ENCODE measurements at regions not wholly inside any gene's neighbourhood (a gene's known extent, or its start where the extent isn't known, plus 50 kb on each side); places are given as distances from the start of the nearest gene placed in this dataset.

DNA sequence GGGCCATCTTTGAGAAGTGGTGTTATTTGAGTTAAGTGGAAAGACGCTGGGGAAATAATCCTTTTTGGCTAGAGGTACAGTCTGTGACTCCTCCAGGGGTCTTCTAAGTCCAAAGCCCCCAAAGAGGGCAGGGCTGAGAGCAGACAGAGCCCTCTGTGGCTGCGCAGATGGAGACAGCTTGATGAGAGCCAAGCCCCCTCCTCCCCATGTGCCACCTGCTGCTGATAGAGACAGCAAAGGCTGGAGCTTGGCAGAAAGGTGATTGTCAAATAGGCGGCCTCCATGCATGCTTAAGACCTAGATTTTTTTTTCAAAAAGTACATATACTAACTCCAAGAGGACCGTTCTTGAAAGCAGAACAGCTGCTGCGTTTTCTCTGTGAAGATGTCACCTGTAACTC, 72.4 kb downstream of the CRYGS start:
- TF ChIP-seq, protein P1, sequence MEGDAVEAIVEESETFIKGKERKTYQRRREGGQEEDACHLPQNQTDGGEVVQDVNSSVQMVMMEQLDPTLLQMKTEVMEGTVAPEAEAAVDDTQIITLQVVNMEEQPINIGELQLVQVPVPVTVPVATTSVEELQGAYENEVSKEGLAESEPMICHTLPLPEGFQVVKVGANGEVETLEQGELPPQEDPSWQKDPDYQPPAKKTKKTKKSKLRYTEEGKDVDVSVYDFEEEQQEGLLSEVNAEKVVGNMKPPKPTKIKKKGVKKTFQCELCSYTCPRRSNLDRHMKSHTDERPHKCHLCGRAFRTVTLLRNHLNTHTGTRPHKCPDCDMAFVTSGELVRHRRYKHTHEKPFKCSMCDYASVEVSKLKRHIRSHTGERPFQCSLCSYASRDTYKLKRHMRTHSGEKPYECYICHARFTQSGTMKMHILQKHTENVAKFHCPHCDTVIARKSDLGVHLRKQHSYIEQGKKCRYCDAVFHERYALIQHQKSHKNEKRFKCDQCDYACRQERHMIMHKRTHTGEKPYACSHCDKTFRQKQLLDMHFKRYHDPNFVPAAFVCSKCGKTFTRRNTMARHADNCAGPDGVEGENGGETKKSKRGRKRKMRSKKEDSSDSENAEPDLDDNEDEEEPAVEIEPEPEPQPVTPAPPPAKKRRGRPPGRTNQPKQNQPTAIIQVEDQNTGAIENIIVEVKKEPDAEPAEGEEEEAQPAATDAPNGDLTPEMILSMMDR (IDR thresholded peaks at IDR 0.05): no peak
- Histone ChIP-seq H3K4me1 (ENCODE audit: control insufficient read depth in 1 of 2, low read depth in 2 of 2) (peaks cover 0 to 10% of the 10 kb centered on the region in 2 donors), H3K27me3 (replicated peaks; ENCODE audit: insufficient read depth) (no peaks in the 10 kb centered on the region), H3K36me3 (no peaks in the 10 kb centered on the region), H3K27ac (no peak overlapping the region), H3K9me3 (no peaks in the 10 kb centered on the region), H3K4me3 (no peak overlapping the region)
- ATAC-seq (ENCODE audit: insufficient number of reproducible peaks, low FRiP score, low read depth) (no peak), DNase-seq (ENCODE audit: low spot score) (no peak)

DNA sequence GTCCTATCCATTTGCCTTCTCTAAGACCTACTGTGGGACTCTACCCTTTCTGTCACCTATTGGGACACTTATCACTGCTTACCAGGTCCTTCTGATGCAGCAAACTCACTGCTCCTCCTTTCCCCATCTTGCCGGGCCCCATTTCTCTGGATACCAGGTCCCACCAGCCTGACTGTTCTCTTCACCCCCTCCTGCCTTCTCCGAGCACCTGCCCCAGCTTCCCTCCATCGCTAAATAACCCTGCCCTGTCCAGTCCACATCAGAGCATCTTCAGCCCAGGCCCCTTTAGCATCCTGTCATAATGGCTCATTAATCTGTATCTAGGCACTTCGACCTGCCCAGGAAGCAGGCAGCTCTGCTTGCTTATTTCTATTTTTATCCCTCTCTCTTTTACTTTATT, 74.7 kb downstream of the CRYGS start:
- H3K27me3 ChIP-seq (replicated peaks; ENCODE audit: insufficient read depth): no peaks in the 10 kb centered on the region
- ATAC-seq (ENCODE audit: insufficient number of reproducible peaks, low FRiP score, low read depth): no peak
- H3K4me3 ChIP-seq: no peak overlapping the region
- no peaks in the 10 kb centered on the region for H3K4me1 ChIP-seq (ENCODE audit: control insufficient read depth in 1 of 2, low read depth in 2 of 2)
- H3K9me3 ChIP-seq: no peaks in the 10 kb centered on the region
- TF ChIP-seq, protein P1 (IDR thresholded peaks at IDR 0.05): no peak
- no peak for DNase-seq (ENCODE audit: low spot score)
- no peaks in the 10 kb centered on the region for H3K36me3 ChIP-seq
- H3K27ac ChIP-seq: no peak overlapping the region

DNA sequence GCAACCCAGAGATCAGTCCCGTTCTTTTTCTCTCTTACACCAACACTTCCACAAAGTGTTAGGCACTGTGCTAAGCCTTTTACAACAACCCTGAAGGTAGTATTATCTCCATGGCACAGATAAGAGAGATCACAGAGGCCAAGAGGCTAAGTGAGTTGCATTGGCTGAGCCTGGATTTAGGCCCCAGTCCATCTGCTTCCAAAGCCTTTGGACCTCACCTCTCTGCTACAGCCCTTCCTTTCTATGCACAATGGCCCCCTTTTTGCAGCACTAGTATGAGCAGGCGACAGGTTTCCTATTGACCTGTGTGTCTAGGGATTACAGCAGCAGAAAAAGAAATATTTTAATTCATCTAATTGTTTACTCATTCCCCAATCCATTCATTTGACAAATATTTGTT, 76.2 kb downstream of the CRYGS start:
- H3K27ac ChIP-seq: no peak overlapping the region
- TF ChIP-seq, protein P1 (IDR thresholded peaks at IDR 0.05): no peak
- H3K27me3 ChIP-seq (replicated peaks; ENCODE audit: insufficient read depth): no peaks in the 10 kb centered on the region
- H3K36me3 ChIP-seq: no peaks in the 10 kb centered on the region
- ATAC-seq (ENCODE audit: insufficient number of reproducible peaks, low FRiP score, low read depth) (no peak), DNase-seq (ENCODE audit: low spot score) (no peak)
- H3K9me3 ChIP-seq: no peaks in the 10 kb centered on the region
- H3K4me1 ChIP-seq (ENCODE audit: control insufficient read depth in 1 of 2, low read depth in 2 of 2): no peaks in the 10 kb centered on the region
- no peak overlapping the region for H3K4me3 ChIP-seq

DNA sequence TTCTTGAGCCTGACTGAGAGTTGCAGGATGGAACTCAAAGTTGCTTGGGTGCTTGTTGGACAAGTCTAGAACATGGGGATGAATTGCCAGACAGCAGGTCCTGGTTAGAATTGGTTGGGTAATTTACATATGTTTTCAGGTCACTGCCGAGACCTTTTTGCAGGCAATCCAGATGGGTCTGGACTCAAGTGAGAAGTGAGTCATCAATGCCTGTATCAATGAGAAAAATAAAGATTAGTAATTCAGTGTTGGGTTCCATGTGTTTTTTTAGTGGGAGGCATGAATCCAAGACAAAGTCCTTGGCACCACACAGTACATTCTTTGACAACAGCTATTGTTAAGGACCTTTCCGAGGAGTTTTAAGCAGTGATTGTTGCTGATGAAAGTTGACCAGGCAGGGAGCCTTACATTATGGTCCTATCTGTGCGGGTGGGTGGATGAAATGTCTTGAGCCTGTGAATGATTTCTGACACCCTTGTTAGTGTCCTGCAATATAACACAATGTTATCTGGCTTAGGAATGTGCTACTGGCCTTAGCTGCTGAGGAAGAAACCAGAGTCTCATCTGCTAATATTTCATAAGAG, 77.7 kb downstream of the CRYGS start:
- Histone ChIP-seq H3K4me1 (ENCODE audit: control insufficient read depth in 1 of 2, low read depth in 2 of 2) (no peaks in the 10 kb centered on the region), H3K27ac (no peak overlapping the region), H3K9me3 (no peaks in the 10 kb centered on the region), H3K27me3 (replicated peaks; ENCODE audit: insufficient read depth) (no peaks in the 10 kb centered on the region), H3K4me3 (no peak overlapping the region), H3K36me3 (no peaks in the 10 kb centered on the region)
- ATAC-seq (ENCODE audit: insufficient number of reproducible peaks, low FRiP score, low read depth) (no peak), DNase-seq (ENCODE audit: low spot score) (no peak)
- TF ChIP-seq, protein P1 (IDR thresholded peaks at IDR 0.05): no peak

DNA sequence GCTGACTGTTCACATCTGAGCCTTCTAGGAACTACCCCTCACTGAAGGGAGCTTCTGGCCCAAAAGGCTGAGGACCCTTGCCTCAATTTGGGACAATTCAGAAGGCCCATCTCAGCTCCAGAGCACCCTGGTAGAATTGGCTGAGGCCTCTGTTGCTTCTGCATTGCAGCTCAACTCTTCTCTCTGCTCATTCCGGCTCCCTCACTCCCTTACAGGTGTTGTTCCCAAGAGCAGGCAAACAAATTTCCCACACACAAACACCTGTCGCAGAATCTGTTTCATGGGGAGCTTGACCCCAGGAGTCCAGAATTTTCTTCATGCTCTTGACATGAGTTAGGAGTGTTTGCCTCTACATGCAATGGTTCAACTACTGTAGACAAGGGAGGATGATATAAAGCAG, 78.7 kb downstream of the CRYGS start:
- Histone ChIP-seq H3K4me1 (ENCODE audit: control insufficient read depth in 1 of 2, low read depth in 2 of 2) (no peaks in the 10 kb centered on the region), H3K9me3 (no peaks in the 10 kb centered on the region), H3K27me3 (replicated peaks; ENCODE audit: insufficient read depth) (no peaks in the 10 kb centered on the region), H3K27ac (no peak overlapping the region), H3K36me3 (no peaks in the 10 kb centered on the region), H3K4me3 (no peak overlapping the region)
- ATAC-seq (ENCODE audit: insufficient number of reproducible peaks, low FRiP score, low read depth) (no peak), DNase-seq (ENCODE audit: low spot score) (no peak)
- TF ChIP-seq, protein P1 (IDR thresholded peaks at IDR 0.05): no peak

Data from thoracic aorta (tissue), 2 donors.